Endothelial cell (in vitro differentiated cells): ENCODE measurements at regions not wholly inside any gene's neighbourhood (a gene's known extent, or its start where the extent isn't known, plus 50 kb on each side); places are given as distances from the start of the nearest gene placed in this dataset.

Experiments
- DNase-seq: peaks from one replicate; pipeline ENCODE4 v3.0.0; 2021; ENCODE audit warnings: low spot score
- H3K27ac Mint-ChIP-seq: one replicate; pipeline ENCODE4 v1.8.0; 2021; ENCODE audit warnings: mixed read lengths, inconsistent platforms; ENCODE audit not compliant: unreplicated experiment
- H3K27me3 Mint-ChIP-seq: one replicate; pipeline ENCODE4 v1.8.0; 2021; ENCODE audit warnings: mild to moderate bottlenecking, moderate library complexity, mixed read lengths, inconsistent platforms; ENCODE audit not compliant: unreplicated experiment
- H3K36me3 Mint-ChIP-seq: one replicate; pipeline ENCODE4 v1.8.0; 2021; ENCODE audit warnings: mild to moderate bottlenecking, low read depth, mixed read lengths, inconsistent platforms; ENCODE audit not compliant: unreplicated experiment
- H3K4me1 Mint-ChIP-seq: one replicate; pipeline ENCODE4 v1.8.0; 2021; ENCODE audit warnings: mild to moderate bottlenecking, mixed read lengths, inconsistent platforms; ENCODE audit not compliant: unreplicated experiment
- H3K4me3 Mint-ChIP-seq: one replicate; pipeline ENCODE4 v1.8.0; 2021; ENCODE audit warnings: mild to moderate bottlenecking, mixed read lengths, inconsistent platforms; ENCODE audit not compliant: unreplicated experiment
- H3K9me3 Mint-ChIP-seq: one replicate; pipeline ENCODE4 v1.8.0; 2021; ENCODE audit warnings: mixed read lengths, inconsistent platforms; ENCODE audit not compliant: unreplicated experiment
- CTCF ChIP-seq: fragments of 200-600 bp; sonication (generic); IDR thresholded peaks from one replicate; pipeline ENCODE4 v1.5.0; 2021; ENCODE audit warnings: antibody characterized with exemption; ENCODE audit not compliant: unreplicated experiment

GRCh38 chr9:107703651-107704050, 214.1 kb upstream of the KLF4 start:
- H3K27ac Mint-ChIP-seq, result no peak overlapping the region
- TF ChIP-seq CTCF, result no peak
- H3K36me3 Mint-ChIP-seq, result no peaks in the 10 kb centered on the region
- H3K27me3 Mint-ChIP-seq, result peaks cover 3% of the 10 kb centered on the region
- no peak for DNase-seq
- H3K9me3 Mint-ChIP-seq, result no peaks in the 10 kb centered on the region
- no peaks in the 10 kb centered on the region for H3K4me1 Mint-ChIP-seq
- no peak overlapping the region for H3K4me3 Mint-ChIP-seq

- Mint-ChIP-seq H3K27me3 (peaks cover 3% of the 10 kb centered on the region), H3K36me3 (no peaks in the 10 kb centered on the region), H3K27ac (no peak overlapping the region), H3K4me3 (no peak overlapping the region), H3K4me1 (peaks cover 11% of the 10 kb centered on the region), H3K9me3 (no peaks in the 10 kb centered on the region)
- no peak for DNase-seq
- TF ChIP-seq CTCF, result no peak
Measured at GRCh38 chr9:107700847-107701246, 211.3 kb upstream of the KLF4 start.

- no peak for TF ChIP-seq CTCF
- DNase-seq, result no peak
- H3K9me3 Mint-ChIP-seq, result no peaks in the 10 kb centered on the region
- H3K4me1 Mint-ChIP-seq, result peaks cover 11% of the 10 kb centered on the region
- H3K36me3 Mint-ChIP-seq, result no peaks in the 10 kb centered on the region
- H3K27ac Mint-ChIP-seq, result no peak overlapping the region
- H3K4me3 Mint-ChIP-seq, result no peak overlapping the region
- H3K27me3 Mint-ChIP-seq, result peaks cover 3% of the 10 kb centered on the region
Measured at GRCh38 chr9:107699231-107699630, 209.7 kb upstream of the KLF4 start.

- H3K36me3 Mint-ChIP-seq, result no peaks in the 10 kb centered on the region
- peaks cover 11% of the 10 kb centered on the region for H3K4me1 Mint-ChIP-seq
- H3K9me3 Mint-ChIP-seq, result no peaks in the 10 kb centered on the region
- peaks cover 3% of the 10 kb centered on the region for H3K27me3 Mint-ChIP-seq
- DNase-seq, result no peak
- no peak overlapping the region for H3K4me3 Mint-ChIP-seq
- TF ChIP-seq CTCF, result no peak
- no peak overlapping the region for H3K27ac Mint-ChIP-seq
Measured at GRCh38 chr9:107698779-107699178, 209.2 kb upstream of the KLF4 start.

GRCh38 chr9:107696302-107696701, 206.7 kb upstream of the KLF4 start:
- H3K36me3 Mint-ChIP-seq, result no peaks in the 10 kb centered on the region
- H3K9me3 Mint-ChIP-seq, result no peaks in the 10 kb centered on the region
- H3K4me3 Mint-ChIP-seq, result no peak overlapping the region
- no peak for TF ChIP-seq CTCF
- H3K27ac Mint-ChIP-seq, result no peak overlapping the region
- H3K4me1 Mint-ChIP-seq, result peaks cover 11% of the 10 kb centered on the region
- H3K27me3 Mint-ChIP-seq, result no peaks in the 10 kb centered on the region
- no peak for DNase-seq
